HFF-Myc (cell line): ENCODE measurements at regions not wholly inside any gene's neighbourhood (a gene's known extent, or its start where the extent isn't known, plus 50 kb on each side); places are given as distances from the start of the nearest gene placed in this dataset.
"Not testable (repeated sequence)": the region's sequence is repeated elsewhere in the genome, so short reads cannot be mapped to it uniquely, and the experiment has no call there.

Experiments used
- DNase-seq: peaks from one replicate; pipeline ENCODE4 v3.0.0-alpha.2; 2011; ENCODE audit warnings: low read depth; ENCODE audit errors: extremely low read depth
- H3K4me3 ChIP-seq: replicated peaks from 2 replicates; pipeline ENCODE4 v1.5.1; 2011; ENCODE audit warnings: low read depth, mild to moderate bottlenecking, control low read depth, low read length
- TF ChIP-seq, protein P1 (sequence below): IDR thresholded peaks from 2 replicates; pipeline ENCODE4 v1.5.1; 2012; ENCODE audit warnings: mild to moderate bottlenecking, low read depth, low read length, control low read depth; ENCODE audit errors: missing control alignments

DNA sequence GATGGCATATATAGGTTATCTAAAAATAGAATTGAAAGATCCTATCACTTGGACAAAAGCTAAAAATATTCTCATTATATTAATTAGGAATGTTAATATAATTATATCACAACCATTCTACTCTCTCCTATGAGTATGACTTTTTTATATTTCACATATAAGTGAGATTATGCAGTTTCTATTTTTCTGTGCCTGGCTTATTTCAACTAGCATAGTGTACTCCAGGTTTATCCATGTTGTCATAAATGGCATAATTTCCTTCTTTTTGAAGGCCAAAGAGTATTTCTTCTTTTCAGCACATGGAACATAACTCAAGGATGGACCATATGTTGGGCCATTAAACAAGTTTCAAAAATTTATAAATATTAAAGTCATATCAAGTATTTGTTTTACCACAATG lies 421.2 kb upstream of the CTSO start:
- DNase-seq, result no peak
- TF ChIP-seq, protein P1, sequence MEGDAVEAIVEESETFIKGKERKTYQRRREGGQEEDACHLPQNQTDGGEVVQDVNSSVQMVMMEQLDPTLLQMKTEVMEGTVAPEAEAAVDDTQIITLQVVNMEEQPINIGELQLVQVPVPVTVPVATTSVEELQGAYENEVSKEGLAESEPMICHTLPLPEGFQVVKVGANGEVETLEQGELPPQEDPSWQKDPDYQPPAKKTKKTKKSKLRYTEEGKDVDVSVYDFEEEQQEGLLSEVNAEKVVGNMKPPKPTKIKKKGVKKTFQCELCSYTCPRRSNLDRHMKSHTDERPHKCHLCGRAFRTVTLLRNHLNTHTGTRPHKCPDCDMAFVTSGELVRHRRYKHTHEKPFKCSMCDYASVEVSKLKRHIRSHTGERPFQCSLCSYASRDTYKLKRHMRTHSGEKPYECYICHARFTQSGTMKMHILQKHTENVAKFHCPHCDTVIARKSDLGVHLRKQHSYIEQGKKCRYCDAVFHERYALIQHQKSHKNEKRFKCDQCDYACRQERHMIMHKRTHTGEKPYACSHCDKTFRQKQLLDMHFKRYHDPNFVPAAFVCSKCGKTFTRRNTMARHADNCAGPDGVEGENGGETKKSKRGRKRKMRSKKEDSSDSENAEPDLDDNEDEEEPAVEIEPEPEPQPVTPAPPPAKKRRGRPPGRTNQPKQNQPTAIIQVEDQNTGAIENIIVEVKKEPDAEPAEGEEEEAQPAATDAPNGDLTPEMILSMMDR, result no peak
- no peak overlapping the region for H3K4me3 ChIP-seq

- no peak for DNase-seq
- TF ChIP-seq, protein P1, result no peak
- H3K4me3 ChIP-seq, result no peak overlapping the region
Observed at GRCh38 chr4:156374069-156374468, 420.4 kb upstream of the CTSO start.

DNA sequence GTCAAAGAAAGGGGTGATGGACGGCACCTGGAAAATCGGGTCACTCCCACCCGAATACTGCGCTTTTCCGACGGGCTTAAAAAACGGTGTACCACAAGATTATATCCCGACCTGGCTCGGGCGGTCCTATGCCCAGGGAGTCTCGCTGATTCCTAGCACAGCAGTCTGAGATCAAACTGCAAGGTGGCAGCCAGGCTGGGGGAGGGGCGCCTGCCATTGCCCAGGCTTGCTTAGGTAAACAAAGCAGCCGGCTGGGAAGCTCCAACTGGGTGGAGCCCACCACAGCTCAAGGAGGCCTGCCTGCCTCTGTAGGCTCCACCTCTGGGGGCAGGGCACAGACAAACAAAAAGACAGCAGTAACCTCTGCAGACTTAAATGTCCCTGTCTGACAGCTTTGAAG lies 413.8 kb upstream of the CTSO start:
- DNase-seq, result not testable (repeated sequence)

DNA sequence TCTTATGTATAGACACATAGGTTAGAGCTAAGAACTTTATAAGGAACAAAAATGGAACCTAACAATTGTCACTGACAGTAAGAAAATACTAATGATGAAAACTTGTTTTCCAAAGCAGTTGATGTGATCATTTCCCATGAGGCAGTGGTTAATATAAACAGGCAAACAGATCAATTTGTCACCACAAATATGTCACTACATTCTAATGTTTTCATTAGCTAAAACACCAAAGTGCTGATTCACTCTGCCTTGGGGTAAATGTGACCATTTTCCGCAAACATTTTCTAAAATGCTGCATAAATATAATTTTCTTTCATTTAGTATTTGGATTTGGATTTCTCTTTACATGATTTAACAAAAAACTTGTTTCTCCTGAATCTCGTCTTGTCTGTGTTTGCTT lies 408.9 kb upstream of the CTSO start:
- no peak overlapping the region for H3K4me3 ChIP-seq
- TF ChIP-seq, protein P1, result no peak
- DNase-seq, result no peak

More for the DNA sequence above, 413.8 kb upstream of the CTSO start:
- not testable (repeated sequence) for H3K4me3 ChIP-seq

DNA sequence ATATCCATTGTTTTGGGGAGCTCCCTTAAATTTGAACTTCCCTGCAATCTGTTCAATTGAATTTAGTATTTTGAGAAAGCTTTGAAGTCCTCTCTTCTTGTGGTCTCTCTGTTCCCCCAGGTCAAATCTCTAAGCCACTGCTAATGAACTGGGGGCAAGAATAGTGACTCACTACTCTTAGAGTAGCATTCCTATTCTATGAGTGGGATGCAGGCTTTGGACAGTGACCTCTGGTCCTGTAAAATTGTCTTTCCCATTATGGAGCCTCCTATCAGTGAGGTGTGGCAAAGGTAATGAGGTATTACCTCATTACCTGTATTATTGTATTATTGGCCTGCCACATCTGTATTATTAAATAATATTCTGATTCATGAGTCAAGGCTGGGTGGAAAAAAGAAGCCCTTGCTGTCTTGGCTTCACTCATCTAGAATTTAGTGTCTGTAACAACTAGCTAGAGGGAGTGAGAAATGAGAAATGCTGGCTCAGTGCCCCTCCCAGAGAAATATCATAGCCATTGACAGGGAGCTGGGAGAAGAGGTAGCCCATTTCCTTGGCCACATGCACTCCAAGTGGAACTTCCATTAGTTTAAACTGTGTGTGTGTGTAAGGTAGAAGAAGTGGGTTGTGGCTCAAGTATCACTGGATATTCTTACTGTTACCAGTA lies 393.9 kb upstream of the CTSO start:
- TF ChIP-seq, protein P1, result no peak
- no peak overlapping the region for H3K4me3 ChIP-seq
- DNase-seq, result peak; percentile 26

DNA sequence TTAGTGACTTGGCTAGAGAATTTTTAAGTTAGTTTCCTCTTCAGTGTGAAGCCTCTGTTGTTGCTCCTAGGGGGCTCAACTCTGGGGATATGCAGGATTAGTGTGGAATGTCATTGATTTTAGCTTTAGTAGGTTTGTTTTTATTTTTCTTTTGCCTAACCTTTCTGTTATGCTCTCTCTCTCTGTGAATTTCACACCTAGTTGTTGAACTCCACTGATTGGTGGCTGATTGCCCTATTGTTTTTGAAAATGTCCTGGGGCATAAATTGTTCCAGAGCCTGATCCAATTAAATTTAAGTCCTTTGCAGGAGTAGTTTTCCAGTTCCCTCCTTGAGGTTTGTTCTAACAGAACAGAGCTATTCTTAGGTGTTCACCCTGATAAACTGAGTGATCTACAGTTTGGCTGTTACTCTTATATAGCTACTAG lies 393.3 kb upstream of the CTSO start:
- TF ChIP-seq, protein P1, result no peak
- no peak for DNase-seq
- no peak overlapping the region for H3K4me3 ChIP-seq

DNA sequence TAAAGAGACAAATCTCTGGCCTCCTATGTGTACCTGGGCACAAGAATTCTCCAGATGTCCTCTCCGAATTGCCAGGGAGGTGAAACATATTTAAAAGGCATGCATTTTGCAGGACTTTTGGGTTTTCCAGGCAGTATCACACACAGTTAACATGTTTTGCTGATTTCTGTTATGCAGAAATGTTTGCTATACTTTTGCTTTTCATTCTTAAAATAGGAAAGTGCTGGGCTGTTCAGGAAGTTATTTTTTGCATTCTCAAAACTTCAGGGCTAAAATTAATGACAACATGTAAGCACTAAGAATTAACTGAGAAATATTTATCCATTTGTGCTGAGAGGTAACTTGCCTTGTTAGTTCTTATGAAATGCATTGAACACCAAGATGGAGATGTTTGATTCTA lies 390.7 kb upstream of the CTSO start:
- TF ChIP-seq, protein P1, result no peak
- DNase-seq, result no peak

More for the DNA sequence above, 390.7 kb upstream of the CTSO start:
- no peak overlapping the region for H3K4me3 ChIP-seq
